SK-N-SH (cell line): ENCODE measurements at regions not wholly inside any gene's neighbourhood (a gene's known extent, or its start where the extent isn't known, plus 50 kb on each side); places are given as distances from the start of the nearest gene placed in this dataset.

Experiments used
- CTCF ChIA-PET: fragments of 300-600, 350-600 bp; formaldehyde crosslinking; extraction: SDS; loops from one replicate; lab custom pipeline; 2021; lab: Yijun Ruan, JAX
- POLR2A ChIA-PET: fragments of 350-600 bp; sonication (Branson Sonifier 250); formaldehyde crosslinking; extraction: SDS; loops from one replicate; lab custom pipeline; 2020; ENCODE audit warnings: antibody characterized with exemption, inconsistent platforms; lab: Yijun Ruan, JAX
- DNase-seq: peaks from one replicate; pipeline ENCODE4 v3.0.0; 2012
- H2AFZ ChIP-seq: fragments of 200-600 bp; sonication (generic); 2 replicates; pipeline ENCODE4 v1.8.1; 2016; ENCODE audit warnings: antibody characterized with exemption, mild to moderate bottlenecking, low read depth
- H3F3A ChIP-seq: fragments of 200-600 bp; sonication (generic); replicated peaks from 2 replicates; pipeline ENCODE3; 2016; ENCODE audit warnings: antibody characterized with exemption, mild to moderate bottlenecking; ENCODE audit not compliant: insufficient read depth
- H3K27ac ChIP-seq, 2 experiments: fragments of 200-500 bp in 1 of 2; fragments of 200-600 bp in 1 of 2; sonication (Bioruptor generic) in 1 of 2; sonication (generic), shearing (Covaris generic) in 1 of 2; 2 replicates each; pipeline versions ENCODE4 v1.5.1 to v1.6.1; 2014 to 2016; ENCODE audit warnings: low read depth in 2 of 2, inconsistent platforms in 1 of 2, low read length in 1 of 2, mild to moderate bottlenecking in 1 of 2, mixed read lengths in 1 of 2
- H3K27me3 ChIP-seq: fragments of 200-600 bp; sonication (generic), shearing (Covaris generic); 2 replicates; pipeline ENCODE4 v1.6.1; 2016; ENCODE audit warnings: mixed run types; ENCODE audit not compliant: insufficient read depth
- H3K36me3 ChIP-seq, 2 experiments: fragments of 200-500 bp in 1 of 2; fragments of 200-600 bp in 1 of 2; sonication (Bioruptor generic) in 1 of 2; sonication (generic) in 1 of 2; replicated peaks in 1 of 2; 2 replicates each; pipeline versions ENCODE3 to v1.5.1; 2014 to 2016; ENCODE audit warnings: low read length in 1 of 2, mild to moderate bottlenecking in 1 of 2; ENCODE audit not compliant: insufficient read depth in 2 of 2, control insufficient read depth in 1 of 2
- H3K4me1 ChIP-seq, 2 experiments: fragments of 200-500 bp in 1 of 2; fragments of 200-600 bp in 1 of 2; sonication (Bioruptor generic) in 1 of 2; sonication (generic), shearing (Covaris generic) in 1 of 2; 2 replicates each; pipeline versions ENCODE4 v1.5.1 to v1.6.1; 2014 to 2016; ENCODE audit warnings: low read depth in 1 of 2, low read length in 1 of 2, mixed run types in 1 of 2; ENCODE audit not compliant: insufficient read depth in 2 of 2, control insufficient read depth in 1 of 2
- H3K4me2 ChIP-seq: fragments of 200-600 bp; sonication (generic), shearing (Covaris generic); 2 replicates; pipeline ENCODE4 v1.6.1; 2017; ENCODE audit warnings: mixed run types
- H3K4me3 ChIP-seq, 2 experiments: fragments of 200-500 bp in 1 of 2; fragments of 200-600 bp in 1 of 2; sonication (Bioruptor generic) in 1 of 2; sonication (generic), shearing (Covaris generic) in 1 of 2; 2 replicates each; pipeline versions ENCODE4 v1.5.1 to v1.8.1; 2014 to 2016; ENCODE audit warnings: low read depth in 2 of 2, inconsistent platforms in 1 of 2, low read length in 1 of 2, mild to moderate bottlenecking in 1 of 2, mixed read lengths in 1 of 2, moderate library complexity in 1 of 2
- H3K79me2 ChIP-seq: fragments of 200-600 bp; sonication (generic); 2 replicates; pipeline ENCODE4 v1.8.1; 2017; ENCODE audit warnings: mild to moderate bottlenecking; ENCODE audit not compliant: insufficient read depth
- H3K9ac ChIP-seq: fragments of 200-600 bp; sonication (generic); 2 replicates; pipeline ENCODE4 v1.6.1; 2017; ENCODE audit warnings: mixed run types
- H3K9me2 ChIP-seq: fragments of 200-600 bp; sonication (generic); 2 replicates; pipeline ENCODE4 v1.6.1; 2017; ENCODE audit warnings: mixed run types
- H3K9me3 ChIP-seq: fragments of 200-600 bp; sonication (generic); 2 replicates; pipeline ENCODE4 v1.6.1; 2017; ENCODE audit warnings: mixed run types, mild to moderate bottlenecking, moderate library complexity
- H4K20me1 ChIP-seq: fragments of 200-600 bp; sonication (generic); 2 replicates; pipeline ENCODE4 v1.6.1; 2017; ENCODE audit warnings: mild to moderate bottlenecking, mixed run types; ENCODE audit not compliant: insufficient read depth
- FOXJ3 ChIP-seq: sonication (generic); formaldehyde crosslinking; IDR thresholded peaks from 2 replicates; pipeline ENCODE4 v1.5.1; 2020; ENCODE audit warnings: mild to moderate bottlenecking, missing genetic modification reagents
- FOXM1 ChIP-seq: IDR thresholded peaks from 2 replicates; pipeline ENCODE4 v1.4.0; 2012; ENCODE audit warnings: low read depth, mild to moderate bottlenecking
- GATA2 ChIP-seq: sonication (generic); formaldehyde crosslinking; IDR thresholded peaks from 2 replicates; pipeline ENCODE4 v1.5.0; 2020; ENCODE audit warnings: mild to moderate bottlenecking, missing genetic modification reagents
- NRF1 ChIP-seq: IDR thresholded peaks from 2 replicates; pipeline ENCODE4 v1.6.1; 2012; ENCODE audit warnings: low read depth, mild to moderate bottlenecking, low read length
- RCOR1 ChIP-seq: fragments of 150-350 bp; IDR thresholded peaks from 2 replicates; pipeline ENCODE4 v1.6.1; 2017; ENCODE audit warnings: antibody characterized with exemption, low read length
- SIN3A ChIP-seq: IDR thresholded peaks from 2 replicates; pipeline ENCODE4 v1.6.1; 2012; ENCODE audit warnings: low read depth, mild to moderate bottlenecking, low read length, moderate library complexity, borderline replicate concordance
- TAF1 ChIP-seq: IDR thresholded peaks from 2 replicates; pipeline ENCODE4 v1.6.1; 2012; ENCODE audit warnings: low read depth, mild to moderate bottlenecking, low read length, moderate library complexity, borderline replicate concordance
- WGBS: methylation state at CpG from one replicate; pipeline ENCODE4 v1.1.6; 2017; ENCODE audit warnings: low lambda C conversion rate; 5-methylcytosine and 5-hydroxymethylcytosine counted together
- TF ChIP-seq, protein P1 (sequence below): fragments of 150-350 bp; IDR thresholded peaks from 2 replicates; pipeline ENCODE4 v1.6.1; 2016; ENCODE audit warnings: mild to moderate bottlenecking, low read depth, low read length
- TF ChIP-seq, protein P2 (sequence below): fragments of 150-350 bp; IDR thresholded peaks from 2 replicates; pipeline ENCODE4 v1.6.1; 2017; ENCODE audit warnings: antibody characterized with exemption, low read length, low read depth, borderline replicate concordance
- TF ChIP-seq, protein P3 (sequence below): fragments of 200-600 bp; sonication (generic); IDR thresholded peaks from 2 replicates; pipeline ENCODE4 v1.6.1; 2017; ENCODE audit warnings: antibody characterized with exemption, mild to moderate bottlenecking, moderate library complexity

DNA sequence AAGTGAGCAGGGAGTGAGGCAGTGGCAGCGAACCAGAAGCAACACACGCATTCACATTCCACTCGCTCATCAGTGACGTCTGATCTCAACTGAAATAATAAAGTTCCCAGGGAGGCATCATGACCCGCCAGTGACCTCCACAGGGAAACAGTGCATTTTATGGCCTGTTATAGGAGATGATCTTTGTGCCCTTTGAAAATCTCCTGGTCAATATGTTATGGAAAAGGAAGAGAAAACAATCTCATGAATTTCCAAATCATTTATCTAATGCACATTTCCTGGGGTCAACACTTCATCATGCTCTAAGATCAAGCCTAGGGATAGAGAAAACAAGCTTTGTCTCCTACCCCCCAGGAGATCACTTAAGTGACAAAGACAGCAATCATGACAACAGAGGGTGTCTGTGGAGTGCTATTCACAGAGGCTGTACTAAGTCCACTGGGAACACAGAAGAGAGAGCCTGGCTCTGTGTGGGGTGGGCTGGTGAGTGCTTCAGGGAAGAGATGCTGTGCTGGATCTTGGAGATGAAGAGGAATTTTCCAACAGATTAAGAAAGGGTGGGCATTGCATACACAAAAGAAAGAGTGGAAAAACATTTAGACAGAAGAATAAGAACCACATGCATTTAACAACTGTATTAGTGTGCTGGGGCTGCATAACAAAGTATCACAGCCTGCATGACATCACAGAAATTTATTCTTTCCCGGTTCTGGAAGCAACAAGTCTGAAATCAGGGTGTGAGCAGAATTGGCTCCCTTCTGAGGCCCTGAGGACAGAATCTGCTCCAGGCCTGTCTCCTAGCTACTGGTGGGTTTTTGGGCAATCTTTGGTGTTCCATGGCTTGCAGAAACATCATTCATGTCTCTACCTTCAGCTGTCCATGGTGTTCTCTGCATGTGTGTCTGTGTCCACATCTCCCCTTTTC lies 613.9 kb upstream of the IGFBP3 start:
- H3K4me3 ChIP-seq: no peak overlapping the region
- no peaks in the 10 kb centered on the region for H4K20me1 ChIP-seq
- 62% methylated on average over 6 of the region's 6 CpGs for WGBS
- POLR2A ChIA-PET: no interaction called here
- H2AFZ ChIP-seq: no peak overlapping the region
- CTCF ChIA-PET: no interaction called here
- H3K27me3 ChIP-seq: no peaks in the 10 kb centered on the region
- no peaks in the 10 kb centered on the region for H3K4me1 ChIP-seq
- no peak overlapping the region for H3K27ac ChIP-seq
- no peaks in the 10 kb centered on the region for H3K36me3 ChIP-seq
- H3K9me3 ChIP-seq: no peaks in the 10 kb centered on the region
- no peaks in the 10 kb centered on the region for H3K79me2 ChIP-seq
- H3K9me2 ChIP-seq: no peaks in the 10 kb centered on the region
- H3K9ac ChIP-seq: no peak overlapping the region
- no peak overlapping the region for H3K4me2 ChIP-seq
- DNase-seq: no peak
- TF ChIP-seq, protein P1, sequence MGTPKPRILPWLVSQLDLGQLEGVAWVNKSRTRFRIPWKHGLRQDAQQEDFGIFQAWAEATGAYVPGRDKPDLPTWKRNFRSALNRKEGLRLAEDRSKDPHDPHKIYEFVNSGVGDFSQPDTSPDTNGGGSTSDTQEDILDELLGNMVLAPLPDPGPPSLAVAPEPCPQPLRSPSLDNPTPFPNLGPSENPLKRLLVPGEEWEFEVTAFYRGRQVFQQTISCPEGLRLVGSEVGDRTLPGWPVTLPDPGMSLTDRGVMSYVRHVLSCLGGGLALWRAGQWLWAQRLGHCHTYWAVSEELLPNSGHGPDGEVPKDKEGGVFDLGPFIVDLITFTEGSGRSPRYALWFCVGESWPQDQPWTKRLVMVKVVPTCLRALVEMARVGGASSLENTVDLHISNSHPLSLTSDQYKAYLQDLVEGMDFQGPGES: no peak
- TF ChIP-seq SIN3A: no peak
- TF ChIP-seq, all 33 proteins: peak for 0
- no peaks in the 10 kb centered on the region for H3F3A ChIP-seq

DNA sequence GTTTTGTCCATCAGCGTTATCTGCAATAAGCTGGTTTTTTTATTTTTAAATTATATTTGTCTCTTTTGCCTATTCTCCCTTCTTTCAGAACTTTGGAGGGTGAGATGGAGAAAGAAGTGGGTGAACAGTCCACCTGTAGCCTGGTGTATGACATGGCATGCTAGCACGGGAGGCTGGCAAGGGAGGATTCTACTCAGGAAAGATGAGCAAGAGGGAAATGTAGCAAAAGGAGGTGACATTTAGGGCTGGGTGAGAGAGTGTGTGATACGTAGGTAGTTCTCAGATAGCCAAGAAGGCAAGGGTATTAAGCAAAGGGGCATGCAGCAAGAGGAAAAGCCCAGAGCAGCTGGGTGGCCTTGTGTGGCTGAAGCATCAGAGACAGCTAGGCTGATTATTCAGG lies 612.9 kb upstream of the IGFBP3 start:
- Histone ChIP-seq H2AFZ (no peak overlapping the region), H3K79me2 (no peaks in the 10 kb centered on the region), H3K27me3 (no peaks in the 10 kb centered on the region), H3K9me2 (no peaks in the 10 kb centered on the region), H3K36me3 (no peaks in the 10 kb centered on the region), H3F3A (no peaks in the 10 kb centered on the region), H3K27ac (no peak overlapping the region), H3K9me3 (no peaks in the 10 kb centered on the region), H3K4me2 (no peak overlapping the region), H3K4me1 (no peaks in the 10 kb centered on the region), H4K20me1 (no peaks in the 10 kb centered on the region), H3K4me3 (no peak overlapping the region), H3K9ac (no peak overlapping the region)
- ChIA-PET CTCF (no interaction called here), POLR2A (no interaction called here)
- 62% methylated on average over 3 of the region's 3 CpGs for WGBS
- DNase-seq: no peak
- TF ChIP-seq FOXJ3 (CRISPR knock-in tag) (no peak), RCOR1 (no peak), FOXM1 (no peak), SIN3A (no peak), TAF1 (no peak), GATA2 (CRISPR knock-in tag) (no peak), NRF1 (no peak)
- TF ChIP-seq, protein P1: no peak
- TF ChIP-seq, protein P2, sequence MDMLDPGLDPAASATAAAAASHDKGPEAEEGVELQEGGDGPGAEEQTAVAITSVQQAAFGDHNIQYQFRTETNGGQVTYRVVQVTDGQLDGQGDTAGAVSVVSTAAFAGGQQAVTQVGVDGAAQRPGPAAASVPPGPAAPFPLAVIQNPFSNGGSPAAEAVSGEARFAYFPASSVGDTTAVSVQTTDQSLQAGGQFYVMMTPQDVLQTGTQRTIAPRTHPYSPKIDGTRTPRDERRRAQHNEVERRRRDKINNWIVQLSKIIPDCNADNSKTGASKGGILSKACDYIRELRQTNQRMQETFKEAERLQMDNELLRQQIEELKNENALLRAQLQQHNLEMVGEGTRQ: no peak
- TF ChIP-seq, protein P3, sequence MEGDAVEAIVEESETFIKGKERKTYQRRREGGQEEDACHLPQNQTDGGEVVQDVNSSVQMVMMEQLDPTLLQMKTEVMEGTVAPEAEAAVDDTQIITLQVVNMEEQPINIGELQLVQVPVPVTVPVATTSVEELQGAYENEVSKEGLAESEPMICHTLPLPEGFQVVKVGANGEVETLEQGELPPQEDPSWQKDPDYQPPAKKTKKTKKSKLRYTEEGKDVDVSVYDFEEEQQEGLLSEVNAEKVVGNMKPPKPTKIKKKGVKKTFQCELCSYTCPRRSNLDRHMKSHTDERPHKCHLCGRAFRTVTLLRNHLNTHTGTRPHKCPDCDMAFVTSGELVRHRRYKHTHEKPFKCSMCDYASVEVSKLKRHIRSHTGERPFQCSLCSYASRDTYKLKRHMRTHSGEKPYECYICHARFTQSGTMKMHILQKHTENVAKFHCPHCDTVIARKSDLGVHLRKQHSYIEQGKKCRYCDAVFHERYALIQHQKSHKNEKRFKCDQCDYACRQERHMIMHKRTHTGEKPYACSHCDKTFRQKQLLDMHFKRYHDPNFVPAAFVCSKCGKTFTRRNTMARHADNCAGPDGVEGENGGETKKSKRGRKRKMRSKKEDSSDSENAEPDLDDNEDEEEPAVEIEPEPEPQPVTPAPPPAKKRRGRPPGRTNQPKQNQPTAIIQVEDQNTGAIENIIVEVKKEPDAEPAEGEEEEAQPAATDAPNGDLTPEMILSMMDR: no peak
